ENCODE measurements at regions not wholly inside any gene's neighbourhood (a gene's known extent, or its start where the extent isn't known, plus 50 kb on each side); places are given as distances from the start of the nearest gene placed in this dataset.

- DNase-seq (ENCODE audit: low spot score) = no peak
- TF ChIP-seq CTCF (IDR thresholded peaks at IDR 0.05; ENCODE audit: borderline replicate concordance, control extremely low read depth, extremely low read depth, insufficient read depth, missing control alignments) = no peak
- in situ Hi-C loops (cut with MboI; ENCODE audit: low sequenced_read_pairs, unreplicated experiment) = no loop called here
These were observed 522.6 kb downstream of the ADGRL2 start for GRCh38 chr1:82323144-82323841.

DNA sequence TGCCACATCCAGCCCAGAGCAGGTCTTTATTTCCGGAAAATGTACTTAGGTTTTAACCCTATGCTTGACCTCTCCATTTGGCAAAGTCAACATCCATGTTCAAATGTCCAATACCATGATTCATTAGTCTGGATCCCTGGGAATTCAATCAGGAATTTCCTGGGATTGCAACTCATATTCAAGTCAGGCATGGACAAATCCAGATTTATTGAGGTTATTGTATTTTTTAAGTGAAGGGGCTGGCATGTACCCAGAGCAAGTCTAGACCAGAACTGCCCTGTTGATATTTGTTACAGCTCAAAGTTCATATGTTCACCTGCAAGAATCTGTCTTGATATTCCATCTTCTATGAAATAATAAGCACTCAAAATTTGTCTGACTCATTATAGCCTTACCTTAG is 521.1 kb downstream of the ADGRL2 start:
- in situ Hi-C loops (cut with MboI; ENCODE audit: low sequenced_read_pairs, unreplicated experiment) = no loop called here
- no peak for TF ChIP-seq CTCF (IDR thresholded peaks at IDR 0.05; ENCODE audit: borderline replicate concordance, control extremely low read depth, extremely low read depth, insufficient read depth, missing control alignments)
- DNase-seq (ENCODE audit: low spot score) = no peak

DNA sequence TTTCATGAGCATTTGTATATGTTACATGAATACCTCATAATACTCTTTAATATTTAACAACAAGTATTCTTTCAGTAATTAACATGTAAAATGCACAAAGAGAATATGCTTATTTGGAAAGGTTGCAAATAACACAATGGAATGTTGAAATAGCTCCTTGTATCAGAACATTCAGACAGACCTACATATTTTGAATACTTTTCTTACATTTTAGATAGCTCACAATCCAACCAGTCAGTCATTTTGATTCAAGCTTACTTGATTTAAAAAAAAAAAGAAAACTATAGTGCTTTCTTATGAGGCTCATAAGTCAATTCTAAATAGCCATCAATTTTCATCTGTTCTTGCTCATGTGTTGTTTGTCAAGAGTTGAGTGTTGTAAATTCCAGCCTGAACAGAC is 518.8 kb downstream of the ADGRL2 start:
- DNase-seq (ENCODE audit: low spot score) = no peak
- in situ Hi-C loops (cut with MboI; ENCODE audit: low sequenced_read_pairs, unreplicated experiment) = no loop called here
- no peak for TF ChIP-seq CTCF (IDR thresholded peaks at IDR 0.05; ENCODE audit: borderline replicate concordance, control extremely low read depth, extremely low read depth, insufficient read depth, missing control alignments)

DNA sequence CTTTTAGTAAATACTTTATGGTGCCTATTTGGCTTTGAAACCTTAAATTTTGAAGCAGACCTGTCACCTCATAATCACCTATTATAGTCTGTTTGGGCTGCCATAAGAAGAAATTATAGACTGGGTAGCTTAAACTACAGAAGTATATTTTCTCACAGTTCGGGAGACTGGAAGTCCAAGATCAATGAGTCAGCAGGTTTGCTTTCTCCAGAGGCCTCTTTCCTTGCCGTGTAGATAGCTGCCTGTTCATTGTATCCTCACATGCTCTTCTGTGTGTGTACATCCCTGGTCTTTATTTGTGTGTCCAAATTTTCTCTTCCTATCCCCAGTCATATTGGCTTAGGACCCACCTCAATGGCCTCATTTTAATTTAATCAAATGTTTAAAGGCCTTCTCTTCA is 518.2 kb downstream of the ADGRL2 start:
- in situ Hi-C loops (cut with MboI; ENCODE audit: low sequenced_read_pairs, unreplicated experiment) = no loop called here
- no peak for TF ChIP-seq CTCF (IDR thresholded peaks at IDR 0.05; ENCODE audit: borderline replicate concordance, control extremely low read depth, extremely low read depth, insufficient read depth, missing control alignments)
- DNase-seq (ENCODE audit: low spot score) = no peak

GRCh38 chr1:82318265-82318664 is 517.5 kb downstream of the ADGRL2 start:
- in situ Hi-C loops (cut with MboI; ENCODE audit: low sequenced_read_pairs, unreplicated experiment) = no loop called here
- TF ChIP-seq CTCF (IDR thresholded peaks at IDR 0.05; ENCODE audit: borderline replicate concordance, control extremely low read depth, extremely low read depth, insufficient read depth, missing control alignments) = no peak
- no peak for DNase-seq (ENCODE audit: low spot score)

GRCh38 chr1:82317671-82318070 is 516.9 kb downstream of the ADGRL2 start:
- in situ Hi-C loops (cut with MboI; ENCODE audit: low sequenced_read_pairs, unreplicated experiment) = no loop called here
- no peak for DNase-seq (ENCODE audit: low spot score)
- no peak for TF ChIP-seq CTCF (IDR thresholded peaks at IDR 0.05; ENCODE audit: borderline replicate concordance, control extremely low read depth, extremely low read depth, insufficient read depth, missing control alignments)
